ENCODE measurements at regions not wholly inside any gene's neighbourhood (a gene's known extent, or its start where the extent isn't known, plus 50 kb on each side); places are given as distances from the start of the nearest gene placed in this dataset.

- H3K27me3 ChIP-seq: no peaks in the 10 kb centered on the region
- H3K36me3 ChIP-seq: no peaks in the 10 kb centered on the region
- WGBS: 63% methylated on average over 4 of the region's 4 CpGs
- intact Hi-C loops (cut with DNase I): no loop called here
- no peak for DNase-seq (ENCODE audit: extremely low spot score)
- H3K9me3 ChIP-seq: no peaks in the 10 kb centered on the region
- no peak overlapping the region for H3K27ac ChIP-seq (replicated peaks in 1 of 4)
- TF ChIP-seq EP300 (IDR thresholded peaks at IDR 0.05) (no peak), CTCF (IDR thresholded peaks at IDR 0.05) (no peak), POLR2A (IDR thresholded peaks at IDR 0.05; ENCODE audit: low read depth) (no peak), POLR2AphosphoS5 (IDR thresholded peaks at IDR 0.05) (no peak)
- H3K4me1 ChIP-seq: no peaks in the 10 kb centered on the region
- no peak overlapping the region for H3K4me3 ChIP-seq
Observed at GRCh38 chr4:66842026-66842723, 703.1 kb downstream of the CENPC start.

- DNase-seq (ENCODE audit: extremely low spot score): no peak
- Histone ChIP-seq H3K27me3 (no peaks in the 10 kb centered on the region), H3K36me3 (no peaks in the 10 kb centered on the region), H3K27ac (replicated peaks in 1 of 4) (no peak overlapping the region), H3K4me1 (no peaks in the 10 kb centered on the region), H3K4me3 (no peak overlapping the region), H3K9me3 (no peaks in the 10 kb centered on the region)
- intact Hi-C loops (cut with DNase I): no loop called here
- TF ChIP-seq CTCF (IDR thresholded peaks at IDR 0.05) (no peak), POLR2AphosphoS5 (IDR thresholded peaks at IDR 0.05) (no peak)
Observed at GRCh38 chr4:66840178-66840577, 705.1 kb downstream of the CENPC start.

GRCh38 chr4:66837279-66837922, 707.9 kb downstream of the CENPC start:
- Histone ChIP-seq H3K9me3 (no peaks in the 10 kb centered on the region), H3K4me1 (no peaks in the 10 kb centered on the region), H3K4me3 (no peak overlapping the region), H3K27me3 (no peaks in the 10 kb centered on the region), H3K36me3 (no peaks in the 10 kb centered on the region), H3K27ac (replicated peaks in 1 of 4) (no peak overlapping the region)
- intact Hi-C loops (cut with DNase I): no loop called here
- no peak for DNase-seq (ENCODE audit: extremely low spot score)
- no peak for TF ChIP-seq POLR2A (IDR thresholded peaks at IDR 0.05; ENCODE audit: low read depth)
- TF ChIP-seq EP300 (IDR thresholded peaks at IDR 0.05): no peak
- TF ChIP-seq CTCF (IDR thresholded peaks at IDR 0.05): no peak
- TF ChIP-seq POLR2AphosphoS5 (IDR thresholded peaks at IDR 0.05): no peak
- WGBS: 42% methylated on average over 5 of the region's 5 CpGs

- no peaks in the 10 kb centered on the region for H3K4me1 ChIP-seq
- intact Hi-C loops (cut with DNase I): no loop called here
- H3K27ac ChIP-seq (replicated peaks in 1 of 4): no peak overlapping the region
- TF ChIP-seq EP300 (IDR thresholded peaks at IDR 0.05) (no peak), POLR2A (IDR thresholded peaks at IDR 0.05; ENCODE audit: low read depth) (no peak), POLR2AphosphoS5 (IDR thresholded peaks at IDR 0.05) (no peak), CTCF (IDR thresholded peaks at IDR 0.05) (no peak)
- no peaks in the 10 kb centered on the region for H3K27me3 ChIP-seq
- no peaks in the 10 kb centered on the region for H3K36me3 ChIP-seq
- DNase-seq (ENCODE audit: extremely low spot score): no peak
- H3K9me3 ChIP-seq: no peaks in the 10 kb centered on the region
- no peak overlapping the region for H3K4me3 ChIP-seq
Observed at GRCh38 chr4:66829310-66829709, 716.0 kb downstream of the CENPC start.

GRCh38 chr4:66820681-66821080, 724.6 kb downstream of the CENPC start:
- no peak for TF ChIP-seq EP300 (IDR thresholded peaks at IDR 0.05)
- no peak for TF ChIP-seq CTCF (IDR thresholded peaks at IDR 0.05)
- no peak for TF ChIP-seq POLR2A (IDR thresholded peaks at IDR 0.05; ENCODE audit: low read depth)
- TF ChIP-seq POLR2AphosphoS5 (IDR thresholded peaks at IDR 0.05): no peak
- Histone ChIP-seq H3K27ac (replicated peaks in 1 of 4) (no peak overlapping the region), H3K9me3 (no peaks in the 10 kb centered on the region), H3K36me3 (no peaks in the 10 kb centered on the region), H3K27me3 (no peaks in the 10 kb centered on the region), H3K4me3 (no peak overlapping the region), H3K4me1 (no peaks in the 10 kb centered on the region)
- DNase-seq (ENCODE audit: extremely low spot score): no peak
- intact Hi-C loops (cut with DNase I): no loop called here

All from esophagus muscularis mucosa (tissue), 4 donors.